Stimulated activated CD8-positive, alpha-beta memory T cell treated with anti-CD3 and anti-CD28 coated beads, Interleukin-15, amount 100 ng/mL, for 24 hours (primary cell): ENCODE measurements at regions not wholly inside any gene's neighbourhood (a gene's known extent, or its start where the extent isn't known, plus 50 kb on each side); places are given as distances from the start of the nearest gene placed in this dataset.

Experiments used
- DNase-seq: peaks from one replicate; pipeline ENCODE4 v3.0.0-alpha.2; 2020; ENCODE audit warnings: low read depth

- no peak for DNase-seq
Measured at GRCh38 chr13:26967119-26968038, 204.2 kb downstream of the USP12 start.

- DNase-seq: no peak
Measured at GRCh38 chr13:26966701-26967080, 204.9 kb downstream of the USP12 start.

GRCh38 chr13:26965952-26966700 lies 205.5 kb downstream of the USP12 start:
- no peak for DNase-seq

- no peak for DNase-seq
Measured at GRCh38 chr13:26964278-26965250, 204.0 kb upstream of the GPR12 start.

GRCh38 chr13:26962671-26963070 lies 202.1 kb upstream of the GPR12 start:
- DNase-seq: no peak

GRCh38 chr13:26961890-26962615 lies 201.5 kb upstream of the GPR12 start:
- no peak for DNase-seq

- no peak for DNase-seq
Measured at GRCh38 chr13:26957182-26957581, 196.6 kb upstream of the GPR12 start.

GRCh38 chr13:26956522-26957142 lies 196.0 kb upstream of the GPR12 start:
- no peak for DNase-seq

GRCh38 chr13:26954976-26955375 lies 194.4 kb upstream of the GPR12 start:
- no peak for DNase-seq

- no peak for DNase-seq
Measured at GRCh38 chr13:26953291-26953690, 192.7 kb upstream of the GPR12 start.

GRCh38 chr13:26952551-26953143 lies 192.1 kb upstream of the GPR12 start:
- no peak for DNase-seq

GRCh38 chr13:26951581-26952177 lies 191.1 kb upstream of the GPR12 start:
- DNase-seq: no peak

GRCh38 chr13:26950968-26951367 lies 190.4 kb upstream of the GPR12 start:
- DNase-seq: no peak

- no peak for DNase-seq
Measured at GRCh38 chr13:26950546-26950945, 190.0 kb upstream of the GPR12 start.

GRCh38 chr13:26949701-26950502 lies 189.3 kb upstream of the GPR12 start:
- no peak for DNase-seq

- DNase-seq: no peak
Measured at GRCh38 chr13:26948353-26948752, 187.8 kb upstream of the GPR12 start.

- no peak for DNase-seq
Measured at GRCh38 chr13:26946684-26947343, 186.2 kb upstream of the GPR12 start.

GRCh38 chr13:26943748-26944147 lies 183.2 kb upstream of the GPR12 start:
- DNase-seq: no peak

GRCh38 chr13:26942184-26942583 lies 181.6 kb upstream of the GPR12 start:
- no peak for DNase-seq
